ENCODE measurements at regions not wholly inside any gene's neighbourhood (a gene's known extent, or its start where the extent isn't known, plus 50 kb on each side); places are given as distances from the start of the nearest gene placed in this dataset.

- TF ChIP-seq CTCF (conservative IDR thresholded peaks at IDR 0.05; ENCODE audit: low read depth, low read length) (peak; percentile 56), EZH2 (IDR thresholded peaks at IDR 0.05; ENCODE audit: low read length, unreplicated experiment) (no peak), EZH2phosphoT487 (IDR thresholded peaks at IDR 0.05; ENCODE audit: borderline replicate concordance, low read length) (no peak)
Observed at GRCh38 chr6:103797738-103798137, 1062.0 kb downstream of the HACE1 start.

Data from PC-3 (cell line).